GM04503 (cell line): ENCODE measurements at regions not wholly inside any gene's neighbourhood (a gene's known extent, or its start where the extent isn't known, plus 50 kb on each side); places are given as distances from the start of the nearest gene placed in this dataset.

Source experiments
- DNase-seq: peaks from one replicate; pipeline ENCODE4 v3.0.0-alpha.2; 2012; ENCODE audit warnings: low read depth

DNA sequence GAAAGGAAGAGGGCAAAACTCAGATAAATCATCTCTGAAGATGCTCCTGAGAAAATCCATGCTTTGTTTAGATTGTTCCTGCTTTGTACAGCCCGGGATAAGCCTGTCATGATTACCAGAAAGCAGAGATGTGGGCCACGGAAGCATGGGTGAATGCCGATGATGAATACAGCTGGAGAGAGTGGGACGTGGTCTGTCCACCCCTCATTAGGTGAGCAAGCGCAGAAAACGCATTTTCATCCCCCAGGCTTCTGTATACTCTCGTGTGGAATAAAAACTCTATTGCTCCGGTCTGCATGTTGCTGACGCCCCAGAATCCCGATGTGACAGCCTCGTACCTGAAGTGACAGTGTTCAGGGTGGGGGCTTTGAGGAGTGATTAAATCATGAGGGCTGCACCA is 52.0 kb upstream of the SALL3 start:
- DNase-seq = no peak

DNA sequence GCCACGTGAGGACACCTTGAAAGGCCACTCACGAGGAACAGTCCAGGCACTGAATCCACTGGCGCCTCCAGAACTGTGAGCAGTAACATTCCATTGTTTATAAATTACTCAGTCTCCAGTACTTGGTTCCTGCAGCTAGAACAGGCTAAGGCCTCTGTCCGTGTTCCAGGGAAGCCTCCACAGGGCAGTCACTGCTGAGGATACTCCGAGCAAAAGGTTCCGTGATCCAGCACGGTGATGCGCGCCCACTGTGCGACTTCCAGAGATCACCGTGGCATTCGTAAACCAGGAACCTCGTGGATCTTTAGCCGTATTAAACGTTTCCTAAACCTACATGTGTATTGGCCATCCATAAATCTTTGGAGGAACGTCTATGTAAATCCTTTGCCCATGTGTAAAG is 51.5 kb upstream of the SALL3 start:
- DNase-seq = no peak

DNA sequence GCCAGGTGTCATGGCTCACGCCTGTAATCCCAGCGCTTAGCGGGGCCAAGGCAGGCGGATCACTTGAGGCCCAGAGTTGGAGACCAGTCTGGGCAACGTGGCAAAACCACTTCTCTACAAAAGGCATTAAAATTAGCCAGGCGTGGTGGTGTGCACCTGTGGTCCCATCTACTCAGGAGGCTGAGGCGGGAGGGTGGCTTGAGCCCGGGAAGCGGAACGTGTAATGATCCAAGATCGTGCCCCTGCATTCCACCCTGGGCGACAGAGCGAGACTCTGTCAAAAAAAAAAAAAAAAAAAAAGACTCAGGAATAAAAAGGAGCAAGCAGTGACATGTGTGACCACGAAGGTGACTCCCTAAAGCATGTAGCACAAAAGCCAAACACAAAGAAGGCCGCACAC is 50.1 kb upstream of the SALL3 start:
- no peak for DNase-seq
